ENCODE measurements at regions not wholly inside any gene's neighbourhood (a gene's known extent, or its start where the extent isn't known, plus 50 kb on each side); places are given as distances from the start of the nearest gene placed in this dataset.
"Not testable (repeated sequence)": the region's sequence is repeated elsewhere in the genome, so short reads cannot be mapped to it uniquely, and the experiment has no call there.

DNA sequence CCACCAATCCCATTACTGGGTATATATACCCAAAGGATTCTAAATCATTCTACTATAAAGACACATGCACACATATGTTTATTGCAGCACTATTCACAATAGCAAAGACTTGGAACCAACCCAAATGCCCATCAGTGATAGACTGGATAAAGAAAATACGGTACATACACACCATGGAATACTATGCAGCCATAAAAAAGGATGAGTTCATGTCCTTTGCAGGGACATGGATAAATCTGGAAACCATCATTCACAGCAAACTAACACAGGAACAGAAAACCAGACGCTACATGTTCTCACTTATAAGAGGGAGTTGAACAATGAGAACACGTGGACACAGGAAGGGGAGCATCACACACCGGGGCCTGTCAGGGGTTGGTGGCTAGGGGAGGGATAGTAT lies 154.3 kb downstream of the TPBG start:
- TF ChIP-seq, protein P1, sequence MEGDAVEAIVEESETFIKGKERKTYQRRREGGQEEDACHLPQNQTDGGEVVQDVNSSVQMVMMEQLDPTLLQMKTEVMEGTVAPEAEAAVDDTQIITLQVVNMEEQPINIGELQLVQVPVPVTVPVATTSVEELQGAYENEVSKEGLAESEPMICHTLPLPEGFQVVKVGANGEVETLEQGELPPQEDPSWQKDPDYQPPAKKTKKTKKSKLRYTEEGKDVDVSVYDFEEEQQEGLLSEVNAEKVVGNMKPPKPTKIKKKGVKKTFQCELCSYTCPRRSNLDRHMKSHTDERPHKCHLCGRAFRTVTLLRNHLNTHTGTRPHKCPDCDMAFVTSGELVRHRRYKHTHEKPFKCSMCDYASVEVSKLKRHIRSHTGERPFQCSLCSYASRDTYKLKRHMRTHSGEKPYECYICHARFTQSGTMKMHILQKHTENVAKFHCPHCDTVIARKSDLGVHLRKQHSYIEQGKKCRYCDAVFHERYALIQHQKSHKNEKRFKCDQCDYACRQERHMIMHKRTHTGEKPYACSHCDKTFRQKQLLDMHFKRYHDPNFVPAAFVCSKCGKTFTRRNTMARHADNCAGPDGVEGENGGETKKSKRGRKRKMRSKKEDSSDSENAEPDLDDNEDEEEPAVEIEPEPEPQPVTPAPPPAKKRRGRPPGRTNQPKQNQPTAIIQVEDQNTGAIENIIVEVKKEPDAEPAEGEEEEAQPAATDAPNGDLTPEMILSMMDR (IDR thresholded peaks at IDR 0.05): not testable (repeated sequence)
- TF ChIP-seq POLR2A (IDR thresholded peaks at IDR 0.05): not testable (repeated sequence)
